ENCODE measurements at regions not wholly inside any gene's neighbourhood (a gene's known extent, or its start where the extent isn't known, plus 50 kb on each side); places are given as distances from the start of the nearest gene placed in this dataset.

GRCh38 chr7:83289419-83289993 is 126.8 kb upstream of the PCLO start:
- no peaks in the 10 kb centered on the region for H3K79me2 ChIP-seq (ENCODE audit: control insufficient read depth, insufficient read depth, low read length)
- H3K9me1 ChIP-seq (replicated peaks; ENCODE audit: control insufficient read depth, extremely low read depth, insufficient read depth, low read length) = no peaks in the 10 kb centered on the region
- H4K20me1 ChIP-seq (replicated peaks; ENCODE audit: control insufficient read depth, extremely low read depth, insufficient read depth, low read length) = no peaks in the 10 kb centered on the region
- FAIRE-seq (no peak), DNase-seq (ENCODE audit: low read depth, low spot score) (peak; percentile 63)
- H3K27me3 ChIP-seq (ENCODE audit: control insufficient read depth in 2 of 2, insufficient read depth in 2 of 2, low read length in 2 of 2) = peaks cover 0 to 2% of the 10 kb centered on the region in 2 experiments
- H3K9ac ChIP-seq (replicated peaks; ENCODE audit: extremely low read depth, insufficient read depth, low read length) = no peak overlapping the region
- ChIA-PET CTCF (no interaction called here), POLR2A (no interaction called here)
- dilution Hi-C loops (cut with MboI; ENCODE audit: extremely low pct_ligation_motif_present, low sequenced_read_pairs) = no loop called here
- H3K9me3 ChIP-seq (replicated peaks; ENCODE audit: control insufficient read depth, insufficient read depth, low read length) = no peaks in the 10 kb centered on the region
- intact Hi-C loops (cut with micrococcal nuclease) = no loop called here
- H3K27ac ChIP-seq (ENCODE audit: insufficient read depth, low read depth, low read length) = no peak overlapping the region
- TF ChIP-seq EZH2 (IDR thresholded peaks at IDR 0.05; ENCODE audit: borderline replicate concordance, low read depth, low read length, severe bottlenecking) (no peak), FOS (IDR thresholded peaks at IDR 0.05; ENCODE audit: borderline replicate concordance, insufficient read depth, low read length) (no peak), MAX (IDR thresholded peaks at IDR 0.05; ENCODE audit: insufficient read depth, insufficient read length) (no peak), POLR2AphosphoS5 (IDR thresholded peaks at IDR 0.05; ENCODE audit: insufficient read depth, low read depth, low read length) (no peak), POLR2A (IDR thresholded peaks at IDR 0.05; ENCODE audit: low read depth, low read length) (no peak), GATA2 (IDR thresholded peaks at IDR 0.05; ENCODE audit: insufficient read depth, insufficient read length, low read depth, low read length) (no peak), CTCF (IDR thresholded peaks at IDR 0.05; ENCODE audit: extremely low read depth in 1 of 2, insufficient read depth in 1 of 2, low read depth in 1 of 2, low read length in 2 of 2) (no peak), MYC (IDR thresholded peaks at IDR 0.05; ENCODE audit: low read depth, low read length) (no peak), JUN (IDR thresholded peaks at IDR 0.05; ENCODE audit: borderline replicate concordance, insufficient read depth, insufficient read length, low read depth) (no peak)
- BruUV-seq (replicated peaks) = no TSS peak
- H3K36me3 ChIP-seq (ENCODE audit: control insufficient read depth in 2 of 2, extremely low read depth in 1 of 2, insufficient read depth in 2 of 2, low read length in 2 of 2) = no peaks in the 10 kb centered on the region
- no peak overlapping the region for H2AFZ ChIP-seq (ENCODE audit: low read depth, low read length)
- no peak overlapping the region for H3K4me2 ChIP-seq (ENCODE audit: insufficient read depth, low read length)
- no peak overlapping the region for H3K4me3 ChIP-seq (replicated peaks in 1 of 3; ENCODE audit: insufficient read depth in 1 of 3, low read depth in 1 of 3, low read length in 3 of 3)
- peaks cover 9% of the 10 kb centered on the region for H3K4me1 ChIP-seq (ENCODE audit: control insufficient read depth, extremely low read depth, insufficient read depth, low read length)
